ENCODE measurements at regions not wholly inside any gene's neighbourhood (a gene's known extent, or its start where the extent isn't known, plus 50 kb on each side); places are given as distances from the start of the nearest gene placed in this dataset.

GRCh38 chr4:162347156-162347841, 183.5 kb upstream of the FSTL5 start:
- TF ChIP-seq TAF1 (IDR thresholded peaks at IDR 0.05; ENCODE audit: low read depth, low read length), result no peak
- no peak for TF ChIP-seq POLR2A (IDR thresholded peaks at IDR 0.05; ENCODE audit: low read depth, low read length)

All from GM12891 (cell line).